Gastrocnemius medialis (tissue), 4 donors: ENCODE measurements at regions not wholly inside any gene's neighbourhood (a gene's known extent, or its start where the extent isn't known, plus 50 kb on each side); places are given as distances from the start of the nearest gene placed in this dataset.

Source experiments
- ATAC-seq, 2 donors: fragments of 150-250 bp; one replicate each; pipeline ENCODE4 v1.9.1; 2016
- DNase-seq, 2 donors: peaks; one replicate each; pipeline ENCODE4 v3.0.0-alpha.2; 2019
- H3K27ac ChIP-seq, 4 donors: fragments of 200-600 bp; sonication (generic); 1 replicate in 1 of 4; 2 replicates in 3 of 4; pipeline ENCODE4 v1.5.1; 2016 to 2018; ENCODE audit warnings: mild to moderate bottlenecking in 2 of 4, moderate library complexity in 1 of 4
- H3K27me3 ChIP-seq, 3 donors: fragments of 200-600 bp; sonication (generic) in 2 of 3; 1 replicate in 1 of 3; 2 replicates in 2 of 3; pipeline versions ENCODE4 v1.5.1 to v1.6.0; 2016 to 2019; ENCODE audit warnings: mild to moderate bottlenecking in 1 of 3, moderate library complexity in 1 of 3
- H3K36me3 ChIP-seq, 2 donors: fragments of 200-600 bp; sonication (generic) in 1 of 2; one replicate each; pipeline ENCODE4 v1.5.1; 2017 to 2018
- H3K4me1 ChIP-seq, 2 donors: fragments of 200-600 bp; sonication (generic) in 1 of 2; one replicate each; pipeline ENCODE4 v1.5.1; 2016 to 2017; ENCODE audit warnings: mild to moderate bottlenecking in 2 of 2
- H3K4me3 ChIP-seq, 4 donors: fragments of 200-600 bp; sonication (generic) in 3 of 4; 1 replicate in 1 of 4; 2 replicates in 3 of 4; pipeline ENCODE4 v1.5.1; 2016 to 2019; ENCODE audit warnings: mild to moderate bottlenecking in 2 of 4
- H3K9me3 ChIP-seq, 3 donors: fragments of 200-600 bp; sonication (generic) in 2 of 3; 1 replicate in 1 of 3; 2 replicates in 2 of 3; pipeline ENCODE4 v1.5.1; 2016 to 2019
- POLR2A ChIP-seq, 2 donors: fragments of 450-650 bp; IDR thresholded peaks; one replicate each; pipeline ENCODE4 v1.6.1; 2017; ENCODE audit warnings: antibody characterized with exemption in 2 of 2, mild to moderate bottlenecking in 2 of 2, moderate library complexity in 2 of 2
- in situ Hi-C, 4 donors: fragments of 200-750 bp; cut with MboI; loops; one replicate each; pipeline versions ENCODE4 v1.15.0 to v1.8.0; 2017; ENCODE audit warnings: low sequenced_read_pairs in 4 of 4
- intact Hi-C: fragments of 100-400 bp; cut with DNase I; formaldehyde crosslinking; loops from one replicate; pipeline ENCODE4 v1.15.1; 2023; ENCODE audit warnings: low total_unique reads
- TF ChIP-seq, protein P1 (sequence below), 5 experiments: fragments of 450-650 bp in 3 of 5; fragments of 200-600 bp in 2 of 5; sonication (generic) in 2 of 5; IDR thresholded peaks in 4 of 5; conservative IDR thresholded peaks in 1 of 5; 1 replicate in 4 of 5; 2 replicates in 1 of 5; pipeline ENCODE4 v1.5.1; 2016 to 2019; ENCODE audit warnings: antibody characterized with exemption in 5 of 5, mild to moderate bottlenecking in 3 of 5, moderate library complexity in 3 of 5

- H3K9me3 ChIP-seq = no peaks in the 10 kb centered on the region
- ATAC-seq (no peak), DNase-seq (no peak)
- TF ChIP-seq POLR2A (IDR thresholded peaks at IDR 0.05) = no peak
- TF ChIP-seq, protein P1, sequence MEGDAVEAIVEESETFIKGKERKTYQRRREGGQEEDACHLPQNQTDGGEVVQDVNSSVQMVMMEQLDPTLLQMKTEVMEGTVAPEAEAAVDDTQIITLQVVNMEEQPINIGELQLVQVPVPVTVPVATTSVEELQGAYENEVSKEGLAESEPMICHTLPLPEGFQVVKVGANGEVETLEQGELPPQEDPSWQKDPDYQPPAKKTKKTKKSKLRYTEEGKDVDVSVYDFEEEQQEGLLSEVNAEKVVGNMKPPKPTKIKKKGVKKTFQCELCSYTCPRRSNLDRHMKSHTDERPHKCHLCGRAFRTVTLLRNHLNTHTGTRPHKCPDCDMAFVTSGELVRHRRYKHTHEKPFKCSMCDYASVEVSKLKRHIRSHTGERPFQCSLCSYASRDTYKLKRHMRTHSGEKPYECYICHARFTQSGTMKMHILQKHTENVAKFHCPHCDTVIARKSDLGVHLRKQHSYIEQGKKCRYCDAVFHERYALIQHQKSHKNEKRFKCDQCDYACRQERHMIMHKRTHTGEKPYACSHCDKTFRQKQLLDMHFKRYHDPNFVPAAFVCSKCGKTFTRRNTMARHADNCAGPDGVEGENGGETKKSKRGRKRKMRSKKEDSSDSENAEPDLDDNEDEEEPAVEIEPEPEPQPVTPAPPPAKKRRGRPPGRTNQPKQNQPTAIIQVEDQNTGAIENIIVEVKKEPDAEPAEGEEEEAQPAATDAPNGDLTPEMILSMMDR (IDR thresholded peaks at IDR 0.05 in 4 of 5, conservative IDR thresholded peaks at IDR 0.05 in 1 of 5) = no peak
- peaks cover 0 to 9% of the 10 kb centered on the region in 2 donors for H3K4me1 ChIP-seq
- intact Hi-C loops = no loop called here
- no peaks in the 10 kb centered on the region for H3K27me3 ChIP-seq
- no peaks in the 10 kb centered on the region for H3K36me3 ChIP-seq
- no peak overlapping the region for H3K27ac ChIP-seq
- peak overlapping the region in 1 of 4 donors; percentile 10 for H3K4me3 ChIP-seq
- in situ Hi-C loops = no loop called here
Measured at GRCh38 chr5:74433255-74433895, 207.2 kb downstream of the ENC1 start.

DNA sequence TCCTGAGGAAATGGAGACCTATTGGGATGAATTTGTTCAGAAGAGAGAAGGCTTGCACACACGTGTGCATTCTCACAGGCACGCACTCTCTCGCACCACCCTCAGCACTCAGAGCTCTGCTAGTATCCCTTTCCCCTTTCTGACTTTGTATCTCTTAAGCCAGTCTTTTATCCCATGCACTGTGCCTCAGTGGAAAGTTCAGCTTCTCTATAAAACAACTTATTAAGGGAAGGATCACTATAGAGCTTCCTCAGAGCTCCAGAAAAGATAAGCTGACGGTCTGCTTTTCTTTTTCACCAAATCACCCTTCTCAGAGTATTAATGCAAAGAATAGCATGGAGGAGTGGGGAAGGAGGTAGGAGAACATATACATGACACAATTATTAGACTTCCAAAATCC lies 207.8 kb downstream of the ENC1 start:
- Histone ChIP-seq H3K36me3 (no peaks in the 10 kb centered on the region), H3K27ac (no peak overlapping the region), H3K4me1 (peaks cover 0 to 9% of the 10 kb centered on the region in 2 donors), H3K4me3 (no peak overlapping the region), H3K9me3 (no peaks in the 10 kb centered on the region), H3K27me3 (no peaks in the 10 kb centered on the region)
- TF ChIP-seq, protein P1 (IDR thresholded peaks at IDR 0.05 in 4 of 5, conservative IDR thresholded peaks at IDR 0.05 in 1 of 5) = no peak
- TF ChIP-seq POLR2A (IDR thresholded peaks at IDR 0.05) = no peak
- in situ Hi-C loops (no loop called here), intact Hi-C loops (no loop called here)
- ATAC-seq (no peak), DNase-seq (no peak)

DNA sequence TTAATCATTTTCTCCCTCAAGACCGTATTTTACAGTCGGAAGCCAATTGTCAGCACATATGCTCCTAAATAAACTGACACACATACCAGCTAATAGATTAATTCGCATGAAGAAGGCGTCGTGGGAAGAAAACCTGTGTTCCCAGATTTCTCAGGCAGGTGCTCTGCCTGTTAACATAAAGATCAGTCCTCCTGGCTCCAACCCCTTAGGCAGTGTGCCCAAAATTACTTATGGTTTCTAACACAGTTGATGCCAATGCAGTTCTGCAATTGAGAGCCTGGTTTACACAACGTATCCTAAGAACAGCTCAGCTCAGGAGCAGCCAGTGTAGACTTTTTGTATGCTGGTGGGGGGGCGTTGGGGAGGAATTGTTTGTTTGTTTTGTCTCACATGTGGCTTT lies 208.3 kb downstream of the ENC1 start:
- TF ChIP-seq, protein P1 (IDR thresholded peaks at IDR 0.05 in 4 of 5, conservative IDR thresholded peaks at IDR 0.05 in 1 of 5) = no peak
- TF ChIP-seq POLR2A (IDR thresholded peaks at IDR 0.05) = no peak
- intact Hi-C loops (no loop called here), in situ Hi-C loops (no loop called here)
- Histone ChIP-seq H3K27me3 (no peaks in the 10 kb centered on the region), H3K4me1 (peaks cover 0 to 9% of the 10 kb centered on the region in 2 donors), H3K27ac (no peak overlapping the region), H3K36me3 (no peaks in the 10 kb centered on the region), H3K4me3 (no peak overlapping the region), H3K9me3 (no peaks in the 10 kb centered on the region)
- ATAC-seq (peak; percentile 30 to 61), DNase-seq (no peak)

DNA sequence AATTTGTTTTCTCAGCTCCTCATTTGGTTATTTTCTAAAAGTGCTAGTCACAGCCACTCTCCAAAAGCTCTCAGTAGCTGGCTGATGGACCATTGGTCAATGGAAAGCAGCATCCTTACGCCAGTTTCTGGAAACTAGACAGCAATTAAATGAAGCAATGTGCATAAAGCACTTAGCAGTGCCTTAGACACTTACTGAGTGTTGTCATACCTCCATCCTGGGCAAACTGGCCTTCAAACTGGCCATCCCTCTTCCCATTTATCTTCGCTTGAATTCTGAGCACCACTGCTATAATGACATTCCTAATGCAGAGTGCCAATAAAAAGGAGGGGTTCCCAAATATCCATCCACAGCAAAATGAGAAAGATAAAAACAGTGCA lies 209.2 kb downstream of the ENC1 start:
- ATAC-seq (no peak), DNase-seq (no peak)
- H3K27ac ChIP-seq = no peak overlapping the region
- H3K9me3 ChIP-seq = no peaks in the 10 kb centered on the region
- intact Hi-C loops (no loop called here), in situ Hi-C loops (no loop called here)
- H3K4me1 ChIP-seq = peaks cover 0 to 9% of the 10 kb centered on the region in 2 donors
- TF ChIP-seq POLR2A (IDR thresholded peaks at IDR 0.05) = no peak
- TF ChIP-seq, protein P1 (IDR thresholded peaks at IDR 0.05 in 4 of 5, conservative IDR thresholded peaks at IDR 0.05 in 1 of 5) = no peak
- no peaks in the 10 kb centered on the region for H3K27me3 ChIP-seq
- H3K36me3 ChIP-seq = no peaks in the 10 kb centered on the region
- H3K4me3 ChIP-seq = no peak overlapping the region
